HEK293T (cell line): ENCODE measurements at regions not wholly inside any gene's neighbourhood (a gene's known extent, or its start where the extent isn't known, plus 50 kb on each side); places are given as distances from the start of the nearest gene placed in this dataset.
"Not testable (repeated sequence)": the region's sequence is repeated elsewhere in the genome, so short reads cannot be mapped to it uniquely, and the experiment has no call there.

Source experiments
- CTCF ChIA-PET: fragments of 350-600 bp; formaldehyde crosslinking; extraction: SDS; loops from one replicate; lab custom pipeline; 2021; ENCODE audit warnings: antibody characterized with exemption, inconsistent platforms; lab: Yijun Ruan, JAX
- POLR2A ChIA-PET: fragments of 350-600 bp; formaldehyde crosslinking; extraction: SDS; loops from one replicate; lab custom pipeline; 2020; ENCODE audit warnings: antibody characterized with exemption, inconsistent platforms; lab: Yijun Ruan, JAX
- DNase-seq: peaks from one replicate; pipeline ENCODE4 v3.0.0; 2012; ENCODE audit warnings: mixed read lengths; ENCODE audit errors: extremely low spot score
- ARNT ChIP-seq: fragments of 450-650 bp; IDR thresholded peaks from 2 replicates; pipeline ENCODE4 v1.6.1; 2017; ENCODE audit warnings: mild to moderate bottlenecking
- BHLHE40 ChIP-seq: fragments of 450-650 bp; IDR thresholded peaks from 2 replicates; pipeline ENCODE4 v1.6.1; 2016; ENCODE audit warnings: mild to moderate bottlenecking, moderate library complexity, borderline replicate concordance
- CTBP1 ChIP-seq: fragments of 450-650 bp; IDR thresholded peaks from 2 replicates; pipeline ENCODE4 v1.6.1; 2016; ENCODE audit warnings: borderline replicate concordance
- ELF4 ChIP-seq: fragments of 450-650 bp; IDR thresholded peaks from 2 replicates; pipeline ENCODE4 v1.6.1; 2017; ENCODE audit warnings: antibody characterized with exemption
- FOXA1 ChIP-seq: fragments of 450-650 bp; IDR thresholded peaks from 2 replicates; pipeline ENCODE4 v1.6.1; 2016; ENCODE audit warnings: mild to moderate bottlenecking
- FOXK2 ChIP-seq: fragments of 450-650 bp; IDR thresholded peaks from 2 replicates; pipeline ENCODE4 v1.6.1; 2016; ENCODE audit warnings: mild to moderate bottlenecking
- FOXM1 ChIP-seq: fragments of 450-650 bp; IDR thresholded peaks from 2 replicates; pipeline ENCODE4 v1.6.1; 2017; ENCODE audit warnings: mild to moderate bottlenecking, borderline replicate concordance
- HDGF ChIP-seq: fragments of 450-650 bp; IDR thresholded peaks from 2 replicates; pipeline ENCODE4 v1.6.1; 2017; ENCODE audit warnings: antibody characterized with exemption, borderline replicate concordance
- L3MBTL2 ChIP-seq: fragments of 450-650 bp; conservative IDR thresholded peaks from 2 replicates; pipeline ENCODE4 v1.6.1; 2016; ENCODE audit warnings: mild to moderate bottlenecking
- LEF1 ChIP-seq: fragments of 450-650 bp; IDR thresholded peaks from 2 replicates; pipeline ENCODE4 v1.6.1; 2017; ENCODE audit warnings: mild to moderate bottlenecking, borderline replicate concordance
- NFRKB ChIP-seq: fragments of 450-650 bp; IDR thresholded peaks from 2 replicates; pipeline ENCODE4 v1.6.1; 2016; ENCODE audit warnings: mild to moderate bottlenecking, moderate library complexity
- PKNOX1 ChIP-seq: fragments of 450-650 bp; IDR thresholded peaks from 2 replicates; pipeline ENCODE4 v1.6.1; 2016
- SP1 ChIP-seq: fragments of 450-650 bp; IDR thresholded peaks from 2 replicates; pipeline ENCODE4 v1.6.1; 2017
- SUZ12 ChIP-seq: fragments of 450-650 bp; IDR thresholded peaks from 2 replicates; pipeline ENCODE4 v1.6.1; 2016; ENCODE audit warnings: mild to moderate bottlenecking
- TARDBP ChIP-seq: fragments of 450-650 bp; IDR thresholded peaks from 2 replicates; pipeline ENCODE4 v1.6.1; 2016
- ZNF384 ChIP-seq: fragments of 450-650 bp; IDR thresholded peaks from 2 replicates; pipeline ENCODE4 v1.6.1; 2016

- no peak for DNase-seq
- ChIA-PET CTCF (no interaction called here), POLR2A (no interaction called here)
- TF ChIP-seq PKNOX1 (no peak), SUZ12 (no peak), FOXA1 (no peak), FOXK2 (no peak), BHLHE40 (no peak), ARNT (no peak), TARDBP (no peak), ELF4 (no peak), CTBP1 (no peak)
Observed at GRCh38 chr12:58117201-58117600, 175.8 kb downstream of the ATP23 start.

- POLR2A ChIA-PET, result no interaction called here
- CTCF ChIA-PET, result no interaction called here
- DNase-seq, result no peak
- TF ChIP-seq FOXA1, result no peak
- no peak for TF ChIP-seq ZNF384
- TF ChIP-seq ELF4, result no peak
- TF ChIP-seq PKNOX1, result no peak
- no peak for TF ChIP-seq L3MBTL2
- no peak for TF ChIP-seq HDGF
- TF ChIP-seq FOXK2, result no peak
- TF ChIP-seq ARNT, result no peak
- TF ChIP-seq BHLHE40, result no peak
- no peak for TF ChIP-seq NFRKB
- TF ChIP-seq CTBP1, result no peak
Observed at GRCh38 chr12:58117667-58118066, 176.3 kb downstream of the ATP23 start.

GRCh38 chr12:58125761-58126160, 184.4 kb downstream of the ATP23 start:
- CTCF ChIA-PET, DNase-seq, POLR2A ChIA-PET: not testable (repeated sequence)

- TF ChIP-seq TARDBP, result no peak
- TF ChIP-seq ARNT, result no peak
- TF ChIP-seq CTBP1, result no peak
- TF ChIP-seq ELF4, result no peak
- no peak for TF ChIP-seq SP1
- ChIA-PET POLR2A (no interaction called here), CTCF (no interaction called here)
- DNase-seq, result no peak
Observed at GRCh38 chr12:58131986-58132755, 190.8 kb downstream of the ATP23 start.

- no peak for DNase-seq
- ChIA-PET CTCF (interaction anchor here (0.7 kb wide), 1 partner anchor 1836 kb away, joined by 3 read pairs; no protein-coding TSS in a partner anchor), POLR2A (no interaction called here)
- TF ChIP-seq ARNT, result no peak
- no peak for TF ChIP-seq HDGF
- no peak for TF ChIP-seq SP1
- TF ChIP-seq SUZ12, result no peak
- no peak for TF ChIP-seq BHLHE40
- no peak for TF ChIP-seq LEF1
- no peak for TF ChIP-seq FOXA1
- TF ChIP-seq TARDBP, result no peak
- no peak for TF ChIP-seq NFRKB
- no peak for TF ChIP-seq CTBP1
- no peak for TF ChIP-seq ZNF384
Observed at GRCh38 chr12:58138424-58138823, 197.1 kb downstream of the ATP23 start.

- TF ChIP-seq LEF1 (no peak), ZNF384 (no peak), NFRKB (no peak), L3MBTL2 (no peak), SP1 (no peak), BHLHE40 (no peak), FOXA1 (no peak), PKNOX1 (no peak), FOXM1 (no peak), TARDBP (no peak)
- ChIA-PET CTCF (no interaction called here), POLR2A (no interaction called here)
- no peak for DNase-seq
Observed at GRCh38 chr12:58139894-58140293, 198.5 kb downstream of the ATP23 start.

GRCh38 chr12:58140395-58140794, 199.0 kb downstream of the ATP23 start:
- CTCF ChIA-PET, result no interaction called here

More at GRCh38 chr12:58140395-58140794, 199.0 kb downstream of the ATP23 start:
- POLR2A ChIA-PET, result no interaction called here
- no peak for DNase-seq
- TF ChIP-seq L3MBTL2 (no peak), SP1 (no peak), ELF4 (no peak), TARDBP (no peak)
